Fibroblast of pulmonary artery (primary cell): ENCODE measurements at regions not wholly inside any gene's neighbourhood (a gene's known extent, or its start where the extent isn't known, plus 50 kb on each side); places are given as distances from the start of the nearest gene placed in this dataset.
A peak's percentile ranks its signal among the peaks of the same experiment; 100 is the strongest.

Source experiments
- DNase-seq: peaks from one replicate; pipeline ENCODE4 v3.0.0-alpha.2; 2010; ENCODE audit warnings: low read depth
- H3K4me3 ChIP-seq: replicated peaks from 2 replicates; pipeline ENCODE4 v1.5.1; 2011; ENCODE audit warnings: low read depth, mild to moderate bottlenecking, control low read depth, low read length, moderate library complexity
- CTCF ChIP-seq: IDR thresholded peaks from 2 replicates; pipeline ENCODE4 v1.5.1; 2011; ENCODE audit warnings: mild to moderate bottlenecking, control low read depth, low read length, inconsistent platforms; ENCODE audit errors: missing control alignments

GRCh38 chr7:81013083-81013817 is 94.4 kb upstream of the SEMA3C start:
- peak; percentile 73 for DNase-seq
- TF ChIP-seq CTCF, result no peak
- no peak overlapping the region for H3K4me3 ChIP-seq

GRCh38 chr7:81008901-81009300 is 90.0 kb upstream of the SEMA3C start:
- TF ChIP-seq CTCF, result no peak

GRCh38 chr7:81007051-81007450 is 88.2 kb upstream of the SEMA3C start:
- DNase-seq, result peak; percentile 2
- H3K4me3 ChIP-seq, result no peak overlapping the region
- no peak for TF ChIP-seq CTCF

More at GRCh38 chr7:81008901-81009300, 90.0 kb upstream of the SEMA3C start:
- DNase-seq, result no peak
- H3K4me3 ChIP-seq, result no peak overlapping the region

- TF ChIP-seq CTCF, result no peak
- DNase-seq, result no peak
- H3K4me3 ChIP-seq, result no peak overlapping the region
Measured at GRCh38 chr7:81005254-81005653, 86.4 kb upstream of the SEMA3C start.

- DNase-seq, result peak; percentile 44
- H3K4me3 ChIP-seq, result no peak overlapping the region
- TF ChIP-seq CTCF, result no peak
Measured at GRCh38 chr7:81004098-81004497, 85.2 kb upstream of the SEMA3C start.

GRCh38 chr7:81003326-81003725 is 84.5 kb upstream of the SEMA3C start:
- DNase-seq, result no peak
- TF ChIP-seq CTCF, result no peak
- H3K4me3 ChIP-seq, result no peak overlapping the region

GRCh38 chr7:81002421-81002820 is 83.6 kb upstream of the SEMA3C start:
- no peak overlapping the region for H3K4me3 ChIP-seq
- no peak for DNase-seq
- TF ChIP-seq CTCF, result no peak
